Renal cortical epithelial cell (primary cell): ENCODE measurements at regions not wholly inside any gene's neighbourhood (a gene's known extent, or its start where the extent isn't known, plus 50 kb on each side); places are given as distances from the start of the nearest gene placed in this dataset.

Source experiments
- DNase-seq: peaks from one replicate; pipeline ENCODE4 v3.0.0-alpha.2; 2011; ENCODE audit warnings: low read depth

GRCh38 chr10:129101232-129101980 lies 365.6 kb upstream of the MGMT start:
- no peak for DNase-seq

GRCh38 chr10:129102906-129103693 lies 363.9 kb upstream of the MGMT start:
- DNase-seq, result peak; percentile 6

GRCh38 chr10:129104266-129105045 lies 362.6 kb upstream of the MGMT start:
- no peak for DNase-seq

- peak; percentile 14 for DNase-seq
Measured at GRCh38 chr10:129105266-129105665, 361.8 kb upstream of the MGMT start.

- no peak for DNase-seq
Measured at GRCh38 chr10:129106314-129106713, 360.7 kb upstream of the MGMT start.

- no peak for DNase-seq
Measured at GRCh38 chr10:129107525-129107924, 359.5 kb upstream of the MGMT start.

GRCh38 chr10:129108378-129108777 lies 358.7 kb upstream of the MGMT start:
- no peak for DNase-seq

GRCh38 chr10:129108994-129109393 lies 358.0 kb upstream of the MGMT start:
- no peak for DNase-seq

GRCh38 chr10:129110780-129111179 lies 356.3 kb upstream of the MGMT start:
- DNase-seq, result no peak

GRCh38 chr10:129111922-129112321 lies 355.1 kb upstream of the MGMT start:
- DNase-seq, result no peak

- no peak for DNase-seq
Measured at GRCh38 chr10:129114588-129114987, 352.5 kb upstream of the MGMT start.

GRCh38 chr10:129116371-129116770 lies 350.7 kb upstream of the MGMT start:
- DNase-seq, result no peak

GRCh38 chr10:129120441-129120840 lies 346.6 kb upstream of the MGMT start:
- DNase-seq, result no peak

GRCh38 chr10:129122846-129123245 lies 344.2 kb upstream of the MGMT start:
- DNase-seq, result no peak

GRCh38 chr10:129123428-129123827 lies 343.6 kb upstream of the MGMT start:
- no peak for DNase-seq

- DNase-seq, result no peak
Measured at GRCh38 chr10:129126982-129127381, 340.1 kb upstream of the MGMT start.

GRCh38 chr10:129131457-129132132 lies 335.4 kb upstream of the MGMT start:
- DNase-seq, result no peak

GRCh38 chr10:129133856-129134255 lies 333.2 kb upstream of the MGMT start:
- DNase-seq, result no peak

- no peak for DNase-seq
Measured at GRCh38 chr10:129134371-129134770, 332.7 kb upstream of the MGMT start.

GRCh38 chr10:129135624-129136023 lies 331.4 kb upstream of the MGMT start:
- no peak for DNase-seq

GRCh38 chr10:129136074-129136473 lies 331.0 kb upstream of the MGMT start:
- DNase-seq, result no peak

- no peak for DNase-seq
Measured at GRCh38 chr10:129136951-129137350, 330.1 kb upstream of the MGMT start.
